MM.1S (cell line): ENCODE measurements at regions not wholly inside any gene's neighbourhood (a gene's known extent, or its start where the extent isn't known, plus 50 kb on each side); places are given as distances from the start of the nearest gene placed in this dataset.
"Not testable (repeated sequence)": the region's sequence is repeated elsewhere in the genome, so short reads cannot be mapped to it uniquely, and the experiment has no call there.

Experiments
- DNase-seq: peaks from one replicate; pipeline ENCODE4 v3.0.0-alpha.2; 2015
- H2AFZ ChIP-seq: fragments of 300-600 bp; sonication (generic); 2 replicates; pipeline ENCODE4 v1.6.0; 2016; ENCODE audit warnings: antibody characterized with exemption, low read length
- H3F3A ChIP-seq: fragments of 300-600 bp; sonication (generic); 2 replicates; pipeline ENCODE4 v1.6.1; 2016; ENCODE audit warnings: mild to moderate bottlenecking, antibody characterized with exemption, low read length, moderate library complexity, mixed read lengths; ENCODE audit not compliant: insufficient read depth
- H3K27ac ChIP-seq: fragments of 300-600 bp; sonication (generic); 2 replicates; pipeline ENCODE4 v1.5.1; 2016; ENCODE audit warnings: mild to moderate bottlenecking, low read length
- H3K27me3 ChIP-seq: fragments of 300-600 bp; sonication (generic); replicated peaks from 2 replicates; pipeline ENCODE4 v1.6.0; 2016; ENCODE audit warnings: low read length; ENCODE audit not compliant: insufficient read depth
- H3K36me3 ChIP-seq: fragments of 300-600 bp; sonication (generic); replicated peaks from 2 replicates; pipeline ENCODE4 v1.6.1; 2016; ENCODE audit warnings: mild to moderate bottlenecking, low read length, mixed read lengths; ENCODE audit not compliant: insufficient read depth
- H3K4me1 ChIP-seq: fragments of 300-600 bp; sonication (generic); 2 replicates; pipeline ENCODE4 v1.6.1; 2016; ENCODE audit warnings: low read length, mixed read lengths
- H3K4me2 ChIP-seq: fragments of 300-600 bp; sonication (generic); 2 replicates; pipeline ENCODE4 v1.6.0; 2016; ENCODE audit warnings: low read depth, low read length
- H3K4me3 ChIP-seq: fragments of 300-600 bp; sonication (generic); 2 replicates; pipeline ENCODE4 v1.5.1; 2016; ENCODE audit warnings: low read length, mixed read lengths
- H3K79me2 ChIP-seq: fragments of 300-600 bp; sonication (generic); 2 replicates; pipeline ENCODE4 v1.6.1; 2016; ENCODE audit warnings: mixed run types, low read length, mixed read lengths
- H3K9ac ChIP-seq: fragments of 300-600 bp; sonication (generic); 2 replicates; pipeline ENCODE4 v1.6.1; 2016; ENCODE audit warnings: low read length, mixed read lengths
- H3K9me2 ChIP-seq: fragments of 300-600 bp; sonication (generic); replicated peaks from 2 replicates; pipeline ENCODE4 v1.6.1; 2016; ENCODE audit warnings: mild to moderate bottlenecking, low read length, mixed read lengths; ENCODE audit not compliant: insufficient read depth
- H3K9me3 ChIP-seq: fragments of 300-600 bp; sonication (generic); replicated peaks from 2 replicates; pipeline ENCODE4 v1.6.1; 2016; ENCODE audit warnings: mild to moderate bottlenecking, low read length, mixed read lengths; ENCODE audit not compliant: insufficient read depth
- H4K20me1 ChIP-seq: fragments of 300-600 bp; sonication (generic); 2 replicates; pipeline ENCODE4 v1.6.1; 2016; ENCODE audit warnings: mild to moderate bottlenecking, low read length, moderate library complexity, mixed read lengths; ENCODE audit not compliant: insufficient read depth
- CTCF ChIP-seq: fragments of 300-600 bp; sonication (generic); IDR thresholded peaks from 2 replicates; pipeline ENCODE4 v1.5.1; 2016; ENCODE audit warnings: antibody characterized with exemption, low read length, mixed read lengths
- EZH2 ChIP-seq: fragments of 300-600 bp; sonication (generic); optimal IDR thresholded peaks from 2 replicates; pipeline ENCODE3; 2017; ENCODE audit warnings: low read depth, mild to moderate bottlenecking, antibody characterized with exemption, low read length, mixed read lengths
- EZH2phosphoT487 ChIP-seq: fragments of 300-600 bp; sonication (generic); IDR thresholded peaks from 2 replicates; pipeline ENCODE4 v1.6.1; 2018; ENCODE audit warnings: antibody characterized with exemption, low read length

- H3K27ac ChIP-seq, result no peak overlapping the region
- no peaks in the 10 kb centered on the region for H3K9me2 ChIP-seq
- no peak for DNase-seq
- no peaks in the 10 kb centered on the region for H3K79me2 ChIP-seq
- 0 out of 2 replicates have a peak, but pooled peaks cover 7% of the 10 kb centered on the region for H3F3A ChIP-seq
- no peak overlapping the region for H3K4me2 ChIP-seq
- no peaks in the 10 kb centered on the region for H3K36me3 ChIP-seq
- no peak overlapping the region for H3K4me3 ChIP-seq
- H3K9me3 ChIP-seq, result no peaks in the 10 kb centered on the region
- H3K27me3 ChIP-seq, result no peaks in the 10 kb centered on the region
- no peak for TF ChIP-seq EZH2phosphoT487
- TF ChIP-seq CTCF, result no peak
- no peak for TF ChIP-seq EZH2
- no peaks in the 10 kb centered on the region for H4K20me1 ChIP-seq
- no peak overlapping the region for H2AFZ ChIP-seq
- 0 out of 2 replicates have a peak, but pooled peaks cover 4% of the 10 kb centered on the region for H3K4me1 ChIP-seq
- no peak overlapping the region for H3K9ac ChIP-seq
Measured at GRCh38 chr20:52003415-52003814, 188.2 kb downstream of the ZFP64 start.

- 0 out of 2 replicates have a peak overlapping the region, but pooled peaks have one; percentile 1 for H3K4me3 ChIP-seq
- peak overlapping the region; percentile 71 for H2AFZ ChIP-seq
- H3K4me2 ChIP-seq, result peak overlapping the region; percentile 40
- no peak overlapping the region for H3K9ac ChIP-seq
- 0 out of 2 replicates have a peak, but pooled peaks cover 4% of the 10 kb centered on the region for H3K4me1 ChIP-seq
- no peaks in the 10 kb centered on the region for H3K9me3 ChIP-seq
- no peaks in the 10 kb centered on the region for H3K36me3 ChIP-seq
- H3K27ac ChIP-seq, result peak overlapping the region; percentile 43; the same call in 1 of the 2 replicates
- no peaks in the 10 kb centered on the region for H3K27me3 ChIP-seq
- H3K79me2 ChIP-seq, result no peaks in the 10 kb centered on the region
- H3F3A ChIP-seq, result 0 out of 2 replicates have a peak, but pooled peaks cover 7% of the 10 kb centered on the region
- H3K9me2 ChIP-seq, result no peaks in the 10 kb centered on the region
- no peaks in the 10 kb centered on the region for H4K20me1 ChIP-seq
- DNase-seq, result peak; percentile 71
- TF ChIP-seq EZH2 (no peak), CTCF (no peak; the same call in 1 of the 2 replicates), EZH2phosphoT487 (no peak)
Measured at GRCh38 chr20:52001999-52002666, 189.4 kb downstream of the ZFP64 start.

DNA sequence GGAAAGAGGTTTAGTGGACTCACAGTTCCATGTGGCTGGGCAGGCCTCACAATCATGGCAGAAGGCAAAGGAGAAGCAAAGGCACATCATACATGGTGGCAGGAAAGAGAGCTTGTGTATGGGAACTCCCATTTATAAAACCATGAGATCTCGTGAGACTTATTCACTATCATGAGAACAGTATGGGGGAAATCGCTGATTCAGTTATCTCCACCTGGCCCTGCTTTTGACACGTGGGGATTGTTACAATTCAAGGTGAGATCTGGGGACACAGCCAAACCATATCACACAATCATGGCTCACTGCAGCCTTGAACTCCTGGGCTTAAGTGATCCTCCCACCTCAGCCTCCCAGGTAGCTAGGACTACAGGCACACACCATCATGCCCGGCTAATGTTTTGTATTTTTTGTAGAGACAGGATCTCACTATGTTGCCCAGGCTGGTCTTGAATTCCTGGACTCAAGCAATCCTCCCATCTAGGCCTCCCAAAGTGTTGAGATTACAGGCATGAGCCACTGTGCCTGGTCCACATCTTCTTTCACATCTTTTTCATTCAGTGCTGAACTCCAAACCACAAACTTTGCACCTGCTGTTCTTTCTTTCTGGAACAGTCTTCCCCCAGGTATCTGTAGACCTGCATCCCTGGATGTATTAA lies 194.2 kb downstream of the ZFP64 start:
- H3K27me3 ChIP-seq, H3F3A ChIP-seq, H3K9me3 ChIP-seq, H3K79me2 ChIP-seq, H3K36me3 ChIP-seq, H3K4me2 ChIP-seq, H3K9me2 ChIP-seq, H3K4me3 ChIP-seq, H3K27ac ChIP-seq, H4K20me1 ChIP-seq, H2AFZ ChIP-seq, H3K4me1 ChIP-seq, DNase-seq, H3K9ac ChIP-seq: not testable (repeated sequence)

DNA sequence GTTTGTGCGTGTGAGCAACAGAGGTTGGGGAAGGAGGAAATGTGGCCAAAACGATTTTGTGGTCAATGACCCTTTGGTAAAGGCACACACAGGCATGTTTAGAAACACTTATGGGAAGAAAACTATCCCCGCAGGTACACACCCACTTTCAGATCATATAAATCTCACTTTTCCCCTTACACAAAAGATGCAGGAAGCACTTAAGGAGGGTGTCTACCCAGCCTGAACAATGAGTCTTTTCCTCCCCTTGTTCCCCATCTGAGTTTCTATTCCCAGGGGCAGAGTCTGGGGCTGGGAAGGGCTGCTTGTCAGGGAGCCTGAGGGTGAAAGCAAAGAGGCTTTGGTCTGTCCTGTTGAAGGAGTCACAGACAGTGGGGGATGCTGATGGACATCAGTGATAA lies 193.2 kb upstream of the SALL4 start:
- TF ChIP-seq EZH2 (no peak), EZH2phosphoT487 (no peak), CTCF (no peak)
- Histone ChIP-seq H3K4me3 (no peak overlapping the region), H3F3A (no peaks in the 10 kb centered on the region), H4K20me1 (no peaks in the 10 kb centered on the region), H3K9me3 (no peaks in the 10 kb centered on the region), H3K9me2 (no peaks in the 10 kb centered on the region), H3K9ac (no peak overlapping the region), H3K79me2 (no peaks in the 10 kb centered on the region), H3K27ac (no peak overlapping the region), H3K27me3 (no peaks in the 10 kb centered on the region), H3K4me1 (no peaks in the 10 kb centered on the region), H3K4me2 (no peak overlapping the region), H2AFZ (no peak overlapping the region), H3K36me3 (no peaks in the 10 kb centered on the region)
- no peak for DNase-seq
